HAP-1 (cell line): ENCODE measurements at regions not wholly inside any gene's neighbourhood (a gene's known extent, or its start where the extent isn't known, plus 50 kb on each side); places are given as distances from the start of the nearest gene placed in this dataset.

ENCODE experiments used
- DNase-seq, 2 experiments: peaks; one replicate each; pipeline ENCODE4 v3.0.0-alpha.2; 2016 to 2020; ENCODE audit warnings: low spot score in 2 of 2
- H3K27me3 ChIP-seq: fragments of 250-450 bp; sonication (Bioruptor Pico); 2 replicates; pipeline ENCODE4 v1.5.1; 2020; ENCODE audit warnings: low read depth, mild to moderate bottlenecking, moderate library complexity
- H3K36me3 ChIP-seq: fragments of 250-450 bp; sonication (Bioruptor Pico); replicated peaks from 2 replicates; pipeline ENCODE4 v1.5.1; 2020; ENCODE audit warnings: mild to moderate bottlenecking
- H3K4me1 ChIP-seq: fragments of 250-450 bp; sonication (Bioruptor Pico); 2 replicates; pipeline ENCODE4 v1.5.1; 2020; ENCODE audit warnings: mild to moderate bottlenecking
- H3K4me3 ChIP-seq: fragments of 250-450 bp; sonication (Bioruptor Pico); 2 replicates; pipeline ENCODE4 v1.5.1; 2020; ENCODE audit warnings: mild to moderate bottlenecking, moderate library complexity
- H3K9me3 ChIP-seq: fragments of 250-450 bp; sonication (Bioruptor Pico); 2 replicates; pipeline ENCODE4 v1.5.1; 2020; ENCODE audit warnings: mild to moderate bottlenecking, moderate library complexity
- in situ Hi-C: fragments of 300-500 bp; cut with MboI; formaldehyde crosslinking; loops from 3 replicates; pipeline ENCODE4 v1.14.3; 2020; ENCODE audit warnings: low sequenced_read_pairs, inconsistent platforms, mixed read lengths

- in situ Hi-C loops = no loop called here
- DNase-seq = no peak
- Histone ChIP-seq H3K36me3 (no peaks in the 10 kb centered on the region), H3K27me3 (no peaks in the 10 kb centered on the region), H3K4me1 (no peaks in the 10 kb centered on the region), H3K9me3 (no peaks in the 10 kb centered on the region), H3K4me3 (no peak overlapping the region)
Observed at GRCh38 chr20:24816907-24817306, 132.2 kb upstream of the CST7 start.

GRCh38 chr20:24817351-24817750 is 131.7 kb upstream of the CST7 start:
- in situ Hi-C loops = no loop called here
- no peak overlapping the region for H3K4me3 ChIP-seq
- no peaks in the 10 kb centered on the region for H3K9me3 ChIP-seq
- H3K4me1 ChIP-seq = no peaks in the 10 kb centered on the region
- H3K36me3 ChIP-seq = no peaks in the 10 kb centered on the region
- H3K27me3 ChIP-seq = no peaks in the 10 kb centered on the region
- DNase-seq = no peak

GRCh38 chr20:24818056-24818455 is 131.0 kb upstream of the CST7 start:
- in situ Hi-C loops = no loop called here

GRCh38 chr20:24819331-24819965 is 129.6 kb upstream of the CST7 start:
- H3K27me3 ChIP-seq = no peaks in the 10 kb centered on the region
- H3K4me1 ChIP-seq = no peaks in the 10 kb centered on the region
- no peaks in the 10 kb centered on the region for H3K9me3 ChIP-seq
- no peaks in the 10 kb centered on the region for H3K36me3 ChIP-seq
- in situ Hi-C loops = no loop called here
- no peak for DNase-seq
- H3K4me3 ChIP-seq = no peak overlapping the region

More at GRCh38 chr20:24818056-24818455, 131.0 kb upstream of the CST7 start:
- H3K4me1 ChIP-seq = no peaks in the 10 kb centered on the region
- H3K27me3 ChIP-seq = no peaks in the 10 kb centered on the region
- no peaks in the 10 kb centered on the region for H3K9me3 ChIP-seq
- no peak for DNase-seq
- no peak overlapping the region for H3K4me3 ChIP-seq
- no peaks in the 10 kb centered on the region for H3K36me3 ChIP-seq

GRCh38 chr20:24820345-24820744 is 128.7 kb upstream of the CST7 start:
- in situ Hi-C loops = no loop called here
- Histone ChIP-seq H3K27me3 (no peaks in the 10 kb centered on the region), H3K4me3 (no peak overlapping the region), H3K4me1 (no peaks in the 10 kb centered on the region), H3K9me3 (no peaks in the 10 kb centered on the region), H3K36me3 (no peaks in the 10 kb centered on the region)
- no peak for DNase-seq

GRCh38 chr20:24821391-24821790 is 127.7 kb upstream of the CST7 start:
- H3K36me3 ChIP-seq = no peaks in the 10 kb centered on the region
- no peaks in the 10 kb centered on the region for H3K27me3 ChIP-seq
- in situ Hi-C loops = no loop called here
- no peak overlapping the region for H3K4me3 ChIP-seq
- no peak for DNase-seq
- H3K4me1 ChIP-seq = no peaks in the 10 kb centered on the region
- H3K9me3 ChIP-seq = no peaks in the 10 kb centered on the region

GRCh38 chr20:24823176-24823784 is 125.8 kb upstream of the CST7 start:
- H3K36me3 ChIP-seq = no peaks in the 10 kb centered on the region
- in situ Hi-C loops = no loop called here
- no peak for DNase-seq
- H3K27me3 ChIP-seq = no peaks in the 10 kb centered on the region
- no peaks in the 10 kb centered on the region for H3K4me1 ChIP-seq
- no peaks in the 10 kb centered on the region for H3K9me3 ChIP-seq
- H3K4me3 ChIP-seq = no peak overlapping the region

- in situ Hi-C loops = no loop called here
- no peak for DNase-seq
- no peaks in the 10 kb centered on the region for H3K27me3 ChIP-seq
- H3K4me1 ChIP-seq = no peaks in the 10 kb centered on the region
- H3K4me3 ChIP-seq = no peak overlapping the region
- no peaks in the 10 kb centered on the region for H3K9me3 ChIP-seq
- H3K36me3 ChIP-seq = no peaks in the 10 kb centered on the region
Observed at GRCh38 chr20:24823989-24824693, 124.9 kb upstream of the CST7 start.

- no peaks in the 10 kb centered on the region for H3K9me3 ChIP-seq
- no peak overlapping the region for H3K4me3 ChIP-seq
- in situ Hi-C loops = no loop called here
- no peaks in the 10 kb centered on the region for H3K4me1 ChIP-seq
- no peak for DNase-seq
- H3K27me3 ChIP-seq = no peaks in the 10 kb centered on the region
- no peaks in the 10 kb centered on the region for H3K36me3 ChIP-seq
Observed at GRCh38 chr20:24825591-24825990, 123.5 kb upstream of the CST7 start.

GRCh38 chr20:24827603-24828295 is 121.3 kb upstream of the CST7 start:
- no peaks in the 10 kb centered on the region for H3K9me3 ChIP-seq
- no peaks in the 10 kb centered on the region for H3K4me1 ChIP-seq
- H3K27me3 ChIP-seq = no peaks in the 10 kb centered on the region
- no peaks in the 10 kb centered on the region for H3K36me3 ChIP-seq
- DNase-seq = no peak
- in situ Hi-C loops = no loop called here
- H3K4me3 ChIP-seq = no peak overlapping the region

- Histone ChIP-seq H3K4me3 (no peak overlapping the region), H3K4me1 (no peaks in the 10 kb centered on the region), H3K9me3 (no peaks in the 10 kb centered on the region), H3K36me3 (no peaks in the 10 kb centered on the region), H3K27me3 (no peaks in the 10 kb centered on the region)
- DNase-seq = no peak
- in situ Hi-C loops = no loop called here
Observed at GRCh38 chr20:24828992-24829648, 119.9 kb upstream of the CST7 start.

DNA sequence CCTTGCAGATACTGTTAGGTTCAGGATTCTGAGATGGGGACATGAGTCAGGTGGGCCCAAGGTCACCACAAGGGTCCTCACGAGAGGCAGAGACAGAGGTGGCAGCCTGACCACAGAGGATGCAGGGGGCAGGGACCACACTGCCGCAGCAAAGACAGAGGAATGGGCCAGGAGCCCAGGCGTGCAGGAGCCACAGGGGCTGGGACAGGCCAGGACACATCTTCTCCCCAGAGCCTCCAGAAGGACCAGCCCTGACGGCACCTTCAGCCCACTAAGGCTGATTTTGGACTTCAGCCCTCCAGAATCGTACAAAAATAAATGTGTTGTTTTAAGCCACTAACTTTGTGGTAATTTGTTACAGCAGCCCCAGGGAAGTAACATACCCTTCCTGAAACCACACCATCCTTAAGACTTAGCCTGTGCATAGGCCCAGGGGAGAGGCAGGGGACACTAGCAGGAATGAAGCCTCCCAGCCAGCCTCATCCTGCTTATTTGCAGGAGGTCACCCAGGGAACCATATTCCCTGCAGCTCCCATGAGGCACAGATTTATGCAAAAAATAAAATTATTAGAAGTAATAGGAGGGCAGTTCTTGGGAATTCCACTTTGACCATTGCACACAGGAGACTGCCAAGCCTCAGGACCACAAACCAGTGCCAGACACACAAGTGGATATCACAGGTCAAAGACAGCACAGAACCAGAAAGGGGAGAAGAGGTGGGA is 119.3 kb upstream of the CST7 start:
- H3K36me3 ChIP-seq = no peaks in the 10 kb centered on the region
- H3K4me1 ChIP-seq = no peaks in the 10 kb centered on the region
- no peaks in the 10 kb centered on the region for H3K9me3 ChIP-seq
- no peaks in the 10 kb centered on the region for H3K27me3 ChIP-seq
- no peak for DNase-seq
- in situ Hi-C loops = no loop called here
- no peak overlapping the region for H3K4me3 ChIP-seq

DNA sequence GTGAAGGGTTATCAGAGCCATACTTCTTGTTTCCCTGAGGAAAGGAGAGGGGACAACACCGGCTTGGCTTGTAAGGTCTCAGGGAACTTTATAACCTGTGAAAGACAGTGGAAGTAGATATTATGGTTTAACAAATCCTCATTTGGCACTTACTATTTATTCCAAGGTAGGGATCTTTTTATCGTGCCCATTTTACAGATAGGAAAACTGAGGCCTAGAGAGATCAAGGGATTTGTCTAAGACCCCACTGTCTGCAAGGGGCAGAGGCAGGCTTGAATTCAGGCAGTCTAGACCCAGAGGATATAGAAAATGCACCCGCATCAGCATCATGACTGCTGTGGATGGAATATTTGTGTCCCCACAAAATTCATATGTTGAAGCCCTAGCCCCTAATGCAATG is 118.4 kb upstream of the CST7 start:
- Histone ChIP-seq H3K9me3 (no peaks in the 10 kb centered on the region), H3K36me3 (no peaks in the 10 kb centered on the region), H3K4me1 (no peaks in the 10 kb centered on the region), H3K27me3 (no peaks in the 10 kb centered on the region), H3K4me3 (no peak overlapping the region)
- in situ Hi-C loops = no loop called here
- DNase-seq = no peak
